ENCODE measurements at regions not wholly inside any gene's neighbourhood (a gene's known extent, or its start where the extent isn't known, plus 50 kb on each side); places are given as distances from the start of the nearest gene placed in this dataset.
"Not testable (repeated sequence)": the region's sequence is repeated elsewhere in the genome, so short reads cannot be mapped to it uniquely, and the experiment has no call there.

DNA sequence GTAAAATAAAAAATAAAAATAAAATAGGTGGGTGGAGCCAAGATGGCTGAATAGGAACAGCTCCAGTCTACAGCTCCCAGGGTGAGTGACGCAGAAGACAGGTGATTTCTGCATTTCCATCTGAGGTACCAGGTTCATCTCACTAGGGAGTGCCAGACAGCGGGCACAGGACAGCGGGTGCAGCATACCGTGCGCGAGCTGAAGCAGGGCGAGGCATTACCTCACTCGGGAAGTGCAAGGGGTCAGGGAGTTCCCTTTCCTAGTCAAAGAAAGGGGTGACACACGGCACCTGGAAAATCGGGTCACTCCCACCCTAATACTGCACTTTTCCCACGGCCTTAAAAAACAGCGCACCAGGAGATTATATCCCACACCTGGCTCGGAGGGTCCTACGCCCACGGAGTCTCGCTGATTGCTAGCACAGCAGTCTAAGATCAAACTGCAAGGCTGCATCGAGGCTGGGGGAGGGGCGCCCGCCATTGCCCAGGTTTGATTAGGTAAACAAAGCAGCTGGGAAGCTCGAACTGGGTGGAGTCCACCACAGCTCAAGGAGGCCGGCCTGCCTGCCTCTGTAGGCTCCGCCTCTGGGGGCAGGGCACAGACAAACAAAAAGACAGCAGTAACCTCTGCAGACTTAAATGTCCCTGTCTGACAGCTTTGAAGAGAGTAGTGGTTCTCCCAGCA lies 161.9 kb upstream of the RPS6KA2 start:
- TF ChIP-seq, protein P1, sequence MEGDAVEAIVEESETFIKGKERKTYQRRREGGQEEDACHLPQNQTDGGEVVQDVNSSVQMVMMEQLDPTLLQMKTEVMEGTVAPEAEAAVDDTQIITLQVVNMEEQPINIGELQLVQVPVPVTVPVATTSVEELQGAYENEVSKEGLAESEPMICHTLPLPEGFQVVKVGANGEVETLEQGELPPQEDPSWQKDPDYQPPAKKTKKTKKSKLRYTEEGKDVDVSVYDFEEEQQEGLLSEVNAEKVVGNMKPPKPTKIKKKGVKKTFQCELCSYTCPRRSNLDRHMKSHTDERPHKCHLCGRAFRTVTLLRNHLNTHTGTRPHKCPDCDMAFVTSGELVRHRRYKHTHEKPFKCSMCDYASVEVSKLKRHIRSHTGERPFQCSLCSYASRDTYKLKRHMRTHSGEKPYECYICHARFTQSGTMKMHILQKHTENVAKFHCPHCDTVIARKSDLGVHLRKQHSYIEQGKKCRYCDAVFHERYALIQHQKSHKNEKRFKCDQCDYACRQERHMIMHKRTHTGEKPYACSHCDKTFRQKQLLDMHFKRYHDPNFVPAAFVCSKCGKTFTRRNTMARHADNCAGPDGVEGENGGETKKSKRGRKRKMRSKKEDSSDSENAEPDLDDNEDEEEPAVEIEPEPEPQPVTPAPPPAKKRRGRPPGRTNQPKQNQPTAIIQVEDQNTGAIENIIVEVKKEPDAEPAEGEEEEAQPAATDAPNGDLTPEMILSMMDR (IDR thresholded peaks at IDR 0.05): not testable (repeated sequence)
- TF ChIP-seq ZFX (IDR thresholded peaks at IDR 0.05; ENCODE audit: borderline replicate concordance): not testable (repeated sequence)

All from 22Rv1 (cell line).